HL-60 (cell line): ENCODE measurements at regions not wholly inside any gene's neighbourhood (a gene's known extent, or its start where the extent isn't known, plus 50 kb on each side); places are given as distances from the start of the nearest gene placed in this dataset.

Experiments used
- CTCF ChIP-seq: IDR thresholded peaks from one replicate; pipeline ENCODE4 v1.5.1; 2011; ENCODE audit warnings: low read length, control low read depth, inconsistent platforms; ENCODE audit not compliant: insufficient read depth
- GABPA ChIP-seq: IDR thresholded peaks from 2 replicates; pipeline ENCODE4 v1.6.1; 2012; ENCODE audit warnings: low read depth
- POLR2AphosphoS5 ChIP-seq: IDR thresholded peaks from 2 replicates; pipeline ENCODE4 v1.6.1; 2012; ENCODE audit warnings: low read depth
- REST ChIP-seq: IDR thresholded peaks from 2 replicates; pipeline ENCODE4 v1.6.1; 2012; ENCODE audit warnings: low read depth; ENCODE audit not compliant: insufficient replicate concordance
- SPI1 ChIP-seq: IDR thresholded peaks from 2 replicates; pipeline ENCODE4 v1.6.1; 2012; ENCODE audit warnings: low read depth, mild to moderate bottlenecking, borderline replicate concordance

- TF ChIP-seq CTCF = no peak
- no peak for TF ChIP-seq POLR2AphosphoS5
- no peak for TF ChIP-seq GABPA
- no peak for TF ChIP-seq REST
- no peak for TF ChIP-seq SPI1
Observed at GRCh38 chr9:89795538-89796195, 190.9 kb downstream of the GADD45G start.
